ENCODE measurements at regions not wholly inside any gene's neighbourhood (a gene's known extent, or its start where the extent isn't known, plus 50 kb on each side); places are given as distances from the start of the nearest gene placed in this dataset.

DNA sequence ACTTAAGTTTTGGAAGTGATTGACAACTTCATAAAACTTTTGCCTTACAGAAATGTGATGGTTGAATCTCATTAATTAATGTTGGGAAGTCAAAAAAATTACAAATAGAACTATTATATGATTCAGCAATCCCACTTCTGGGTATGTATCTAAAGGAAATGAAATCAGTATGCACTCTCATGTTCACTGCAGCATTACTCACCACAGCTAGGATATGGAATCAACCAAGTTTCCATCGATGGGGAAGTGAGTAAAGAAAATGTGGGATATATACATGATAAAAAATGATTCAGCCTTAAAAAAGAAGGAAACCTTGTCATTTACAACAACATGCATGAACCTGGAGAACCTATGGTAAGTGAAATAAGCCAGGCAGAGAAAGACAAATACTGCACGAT, 112.4 kb upstream of the WDR75 start:
- TF ChIP-seq, protein P1, sequence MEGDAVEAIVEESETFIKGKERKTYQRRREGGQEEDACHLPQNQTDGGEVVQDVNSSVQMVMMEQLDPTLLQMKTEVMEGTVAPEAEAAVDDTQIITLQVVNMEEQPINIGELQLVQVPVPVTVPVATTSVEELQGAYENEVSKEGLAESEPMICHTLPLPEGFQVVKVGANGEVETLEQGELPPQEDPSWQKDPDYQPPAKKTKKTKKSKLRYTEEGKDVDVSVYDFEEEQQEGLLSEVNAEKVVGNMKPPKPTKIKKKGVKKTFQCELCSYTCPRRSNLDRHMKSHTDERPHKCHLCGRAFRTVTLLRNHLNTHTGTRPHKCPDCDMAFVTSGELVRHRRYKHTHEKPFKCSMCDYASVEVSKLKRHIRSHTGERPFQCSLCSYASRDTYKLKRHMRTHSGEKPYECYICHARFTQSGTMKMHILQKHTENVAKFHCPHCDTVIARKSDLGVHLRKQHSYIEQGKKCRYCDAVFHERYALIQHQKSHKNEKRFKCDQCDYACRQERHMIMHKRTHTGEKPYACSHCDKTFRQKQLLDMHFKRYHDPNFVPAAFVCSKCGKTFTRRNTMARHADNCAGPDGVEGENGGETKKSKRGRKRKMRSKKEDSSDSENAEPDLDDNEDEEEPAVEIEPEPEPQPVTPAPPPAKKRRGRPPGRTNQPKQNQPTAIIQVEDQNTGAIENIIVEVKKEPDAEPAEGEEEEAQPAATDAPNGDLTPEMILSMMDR (IDR thresholded peaks at IDR 0.05; ENCODE audit: low read depth, low read length, poor library complexity, severe bottlenecking) = no peak
- no peak for TF ChIP-seq EZH2phosphoT487 (IDR thresholded peaks at IDR 0.05; ENCODE audit: borderline replicate concordance, low read length)

Data from DOHH2 (cell line).